Thoracic aorta (tissue), 2 donors: ENCODE measurements at regions not wholly inside any gene's neighbourhood (a gene's known extent, or its start where the extent isn't known, plus 50 kb on each side); places are given as distances from the start of the nearest gene placed in this dataset.

ENCODE experiments used
- ATAC-seq: fragments of 150-250 bp; one replicate; pipeline ENCODE4 v1.8.0; 2017; ENCODE audit warnings: low read depth; ENCODE audit not compliant: insufficient number of reproducible peaks, low FRiP score
- DNase-seq: peaks from one replicate; pipeline ENCODE4 v3.0.0-alpha.2; 2020; ENCODE audit warnings: low spot score
- H3K27ac ChIP-seq, 2 donors: fragments of 200-600 bp; sonication (generic); 1 replicate in 1 of 2; 2 replicates in 1 of 2; pipeline ENCODE4 v1.5.1; 2016; ENCODE audit warnings: mild to moderate bottlenecking in 2 of 2, moderate library complexity in 2 of 2
- H3K27me3 ChIP-seq: fragments of 200-600 bp; sonication (generic); replicated peaks from 2 replicates; pipeline ENCODE4 v1.6.0; 2016; ENCODE audit warnings: mild to moderate bottlenecking; ENCODE audit not compliant: insufficient read depth
- H3K36me3 ChIP-seq: fragments of 200-600 bp; sonication (generic); one replicate; pipeline ENCODE4 v1.5.1; 2016
- H3K4me1 ChIP-seq, 2 donors: fragments of 200-600 bp; sonication (generic); 1 replicate in 1 of 2; 2 replicates in 1 of 2; pipeline versions ENCODE4 v1.5.1 to v1.6.0; 2016; ENCODE audit warnings: low read depth in 2 of 2, mild to moderate bottlenecking in 1 of 2; ENCODE audit not compliant: control insufficient read depth in 1 of 2
- H3K4me3 ChIP-seq: fragments of 200-600 bp; sonication (generic); 2 replicates; pipeline ENCODE4 v1.5.1; 2016; ENCODE audit warnings: mild to moderate bottlenecking
- H3K9me3 ChIP-seq: fragments of 200-600 bp; sonication (generic); 2 replicates; pipeline ENCODE4 v1.5.1; 2016
- CTCF ChIP-seq: fragments of 200-600 bp; sonication (generic); IDR thresholded peaks from one replicate; pipeline ENCODE4 v1.5.1; 2019; ENCODE audit warnings: antibody characterized with exemption

- Histone ChIP-seq H3K27ac (no peak overlapping the region), H3K4me1 (no peaks in the 10 kb centered on the region), H3K9me3 (peaks cover 11% of the 10 kb centered on the region), H3K27me3 (no peaks in the 10 kb centered on the region), H3K4me3 (no peak overlapping the region), H3K36me3 (no peaks in the 10 kb centered on the region)
- no peak for TF ChIP-seq CTCF
- no peak for DNase-seq
- ATAC-seq, result no peak
These were observed 52.3 kb upstream of the SNTG2 start for GRCh38 chr2:898319-898718.

- ATAC-seq (no peak), DNase-seq (no peak)
- Histone ChIP-seq H3K27me3 (no peaks in the 10 kb centered on the region), H3K27ac (no peak overlapping the region), H3K4me1 (no peaks in the 10 kb centered on the region), H3K4me3 (no peak overlapping the region), H3K36me3 (no peaks in the 10 kb centered on the region), H3K9me3 (peaks cover 11% of the 10 kb centered on the region)
- no peak for TF ChIP-seq CTCF
These were observed 53.6 kb upstream of the SNTG2 start for GRCh38 chr2:897091-897490.

GRCh38 chr2:893311-893710 is 57.3 kb upstream of the SNTG2 start:
- no peak for TF ChIP-seq CTCF
- no peak for ATAC-seq
- H3K9me3 ChIP-seq, result peaks cover 11% of the 10 kb centered on the region

DNA sequence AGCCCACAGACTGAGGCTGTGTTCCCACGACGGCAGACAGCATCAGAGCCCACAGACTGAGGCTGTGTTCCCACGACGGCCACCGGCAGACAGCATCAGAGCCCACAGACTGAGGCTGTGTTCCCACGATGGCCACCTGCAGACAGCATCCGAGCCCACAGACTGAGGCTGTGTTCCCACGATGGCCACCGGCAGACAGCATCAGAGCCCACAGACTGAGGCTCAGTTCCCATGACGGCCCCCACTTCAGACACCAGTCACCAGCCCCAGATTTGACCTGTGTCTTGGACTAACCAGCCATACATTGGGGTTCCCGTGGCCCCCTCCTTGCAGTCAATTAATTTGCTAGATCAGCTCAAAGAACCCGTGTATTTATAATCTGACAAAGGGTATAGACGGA is 57.8 kb upstream of the SNTG2 start:
- ATAC-seq, result no peak
- Histone ChIP-seq H3K27me3 (no peaks in the 10 kb centered on the region), H3K4me3 (no peak overlapping the region), H3K36me3 (no peaks in the 10 kb centered on the region), H3K4me1 (no peaks in the 10 kb centered on the region), H3K27ac (no peak overlapping the region), H3K9me3 (peaks cover 11% of the 10 kb centered on the region)
- TF ChIP-seq CTCF, result no peak
- DNase-seq, result no peak

More at GRCh38 chr2:893311-893710, 57.3 kb upstream of the SNTG2 start:
- H3K4me1 ChIP-seq, result no peaks in the 10 kb centered on the region
- no peak overlapping the region for H3K27ac ChIP-seq
- H3K27me3 ChIP-seq, result no peaks in the 10 kb centered on the region
- no peaks in the 10 kb centered on the region for H3K36me3 ChIP-seq
- DNase-seq, result no peak
- H3K4me3 ChIP-seq, result no peak overlapping the region

DNA sequence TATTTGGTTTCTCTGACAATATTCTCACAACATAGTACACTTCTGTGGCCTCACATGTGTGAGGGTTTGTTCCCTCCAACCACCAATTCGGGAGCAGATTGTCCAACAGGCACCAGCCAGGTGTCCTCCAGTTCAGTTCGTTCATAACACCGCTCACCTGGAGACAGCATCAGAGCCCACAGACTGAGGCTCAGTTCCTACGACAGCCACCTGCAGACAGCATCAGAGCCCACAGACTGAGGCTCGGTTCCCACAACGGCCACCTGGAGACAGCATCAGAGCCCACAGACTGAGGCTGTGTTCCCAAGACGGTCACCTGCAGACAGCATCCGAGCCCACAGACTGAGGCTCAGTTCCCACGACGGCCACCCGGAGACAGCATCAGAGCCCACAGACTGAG is 58.2 kb upstream of the SNTG2 start:
- no peak for TF ChIP-seq CTCF
- H3K36me3 ChIP-seq, result no peaks in the 10 kb centered on the region
- ATAC-seq, result no peak
- H3K4me3 ChIP-seq, result no peak overlapping the region
- no peak for DNase-seq
- no peaks in the 10 kb centered on the region for H3K27me3 ChIP-seq
- no peak overlapping the region for H3K27ac ChIP-seq
- H3K4me1 ChIP-seq, result no peaks in the 10 kb centered on the region
- H3K9me3 ChIP-seq, result peaks cover 11% of the 10 kb centered on the region
